Breast epithelium (tissue), 3 donors: ENCODE measurements at regions not wholly inside any gene's neighbourhood (a gene's known extent, or its start where the extent isn't known, plus 50 kb on each side); places are given as distances from the start of the nearest gene placed in this dataset.

Experiments
- CTCF ChIP-seq, 3 donors: fragments of 450-650 bp; IDR thresholded peaks; one replicate each; pipeline ENCODE4 v1.5.1; 2016 to 2017; ENCODE audit warnings: antibody characterized with exemption in 3 of 3, mild to moderate bottlenecking in 3 of 3, moderate library complexity in 3 of 3
- POLR2A ChIP-seq: fragments of 450-650 bp; IDR thresholded peaks from one replicate; pipeline ENCODE4 v1.6.1; 2016; ENCODE audit warnings: antibody characterized with exemption, mild to moderate bottlenecking, moderate library complexity
- POLR2AphosphoS5 ChIP-seq, 3 donors: sonication (generic); formaldehyde crosslinking; IDR thresholded peaks; one replicate each; pipeline ENCODE4 v1.6.1; 2017; ENCODE audit warnings: antibody characterized with exemption in 3 of 3

GRCh38 chr20:60087563-60088105, 129.4 kb downstream of the CDH26 start:
- TF ChIP-seq CTCF (IDR thresholded peaks at IDR 0.05) (no peak), POLR2A (no peak), POLR2AphosphoS5 (IDR thresholded peaks at IDR 0.05) (no peak)
